ENCODE measurements at regions not wholly inside any gene's neighbourhood (a gene's known extent, or its start where the extent isn't known, plus 50 kb on each side); places are given as distances from the start of the nearest gene placed in this dataset.

GRCh38 chr7:155217634-155218033 lies 80.0 kb upstream of the INSIG1 start:
- no peak for DNase-seq

DNA sequence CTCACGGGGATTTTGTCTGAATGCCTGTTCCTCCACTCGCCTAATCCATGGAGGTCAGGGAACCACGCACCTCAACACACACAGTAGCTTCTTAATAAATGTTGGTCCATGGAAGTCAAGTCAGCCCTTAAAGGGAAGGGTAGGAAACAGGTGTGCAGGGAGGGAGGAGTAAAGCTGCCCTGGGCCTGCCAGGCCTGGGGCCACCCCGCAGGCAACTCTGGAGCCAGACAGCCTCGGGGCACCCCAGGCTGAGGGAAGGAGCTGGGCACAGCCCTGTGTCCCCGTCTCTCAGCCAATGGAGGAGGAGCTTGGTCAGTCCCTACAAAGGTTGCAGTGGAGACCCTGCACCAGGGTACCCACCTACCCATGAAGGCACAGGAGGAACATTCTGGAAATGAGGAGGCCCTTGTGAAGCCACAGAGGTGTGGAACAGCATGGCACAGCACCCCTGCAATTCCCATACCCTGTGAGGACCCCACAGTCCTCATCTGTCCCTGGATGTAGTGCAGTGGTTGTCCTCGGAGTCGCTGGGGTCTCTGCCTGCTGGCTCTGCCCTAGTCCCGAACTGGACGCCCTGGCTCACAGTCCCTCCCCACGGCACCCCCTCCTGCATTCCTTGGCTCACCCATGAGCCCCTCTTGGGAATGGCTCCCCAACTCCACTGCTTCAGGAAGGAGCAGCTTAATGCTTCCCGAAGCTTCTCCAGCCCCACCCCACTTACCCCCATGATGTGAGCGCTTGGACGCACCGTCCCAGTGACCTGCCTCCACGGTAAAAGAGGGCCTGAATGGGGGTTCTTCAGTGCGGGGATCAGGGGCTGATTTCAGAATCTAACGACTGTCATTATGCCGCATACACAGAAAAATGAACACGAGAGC lies 79.2 kb upstream of the INSIG1 start:
- DNase-seq = no peak

DNA sequence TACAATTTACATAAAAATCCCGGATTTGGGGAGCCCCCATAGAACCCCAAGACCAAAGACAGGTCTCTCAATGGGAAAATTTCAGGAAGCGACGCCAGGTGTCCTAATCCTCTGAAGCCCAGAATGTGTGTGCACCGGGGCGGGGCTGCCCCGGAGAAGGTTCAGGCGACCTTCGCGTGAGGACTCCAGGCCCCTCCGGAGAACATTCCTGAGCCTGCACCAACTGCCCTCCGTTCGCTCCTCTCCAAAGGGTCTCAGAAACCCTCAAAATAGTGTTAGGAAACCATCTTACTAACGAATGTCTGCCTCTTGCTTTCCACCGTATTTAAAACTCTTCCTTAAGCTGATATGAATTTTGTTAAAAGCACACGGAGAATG lies 78.5 kb upstream of the INSIG1 start:
- no peak for DNase-seq

DNA sequence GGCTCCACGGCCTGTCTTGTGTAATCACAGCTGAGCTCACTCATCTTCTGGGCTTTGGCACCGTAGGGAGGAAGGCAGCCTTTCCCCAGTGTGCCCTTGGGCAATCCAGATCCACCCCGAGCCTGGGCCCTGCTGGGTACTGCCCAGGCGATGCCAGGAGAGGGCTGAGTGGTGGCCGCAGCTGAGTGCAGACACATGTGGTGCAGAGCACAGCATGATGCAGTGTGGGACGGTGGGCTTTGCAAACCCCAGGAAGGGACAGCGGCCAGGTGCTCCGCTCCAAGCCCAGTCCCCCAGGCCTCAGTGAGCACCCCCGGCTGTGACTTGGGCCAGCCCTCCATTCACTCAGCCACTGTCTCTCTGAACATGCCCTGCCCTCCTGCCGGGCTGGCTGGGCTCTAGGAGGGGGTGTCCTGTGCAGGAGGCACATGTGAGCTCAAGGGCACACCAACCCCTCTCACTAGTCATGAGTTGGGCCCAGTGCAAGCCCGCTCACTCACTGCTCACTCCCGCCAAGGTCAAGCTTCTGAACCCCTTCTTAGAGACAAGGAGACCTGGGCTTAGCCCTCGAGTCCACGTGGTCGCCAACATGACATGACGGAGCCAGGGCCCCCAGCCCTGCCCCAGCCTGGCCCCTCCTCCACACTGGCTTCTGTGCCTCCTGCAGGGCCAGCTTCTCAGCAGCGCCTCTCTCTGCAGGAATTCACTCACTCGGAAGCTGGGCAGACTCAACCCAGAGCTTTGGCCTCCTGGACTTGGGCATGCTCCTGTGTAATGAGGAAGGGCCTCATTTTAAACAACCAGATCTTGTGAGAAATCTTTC lies 77.5 kb upstream of the INSIG1 start:
- no peak for DNase-seq

- no peak for DNase-seq
Measured at GRCh38 chr7:155220903-155221302, 76.8 kb upstream of the INSIG1 start.

GRCh38 chr7:155221547-155221946 lies 76.1 kb upstream of the INSIG1 start:
- no peak for DNase-seq

DNA sequence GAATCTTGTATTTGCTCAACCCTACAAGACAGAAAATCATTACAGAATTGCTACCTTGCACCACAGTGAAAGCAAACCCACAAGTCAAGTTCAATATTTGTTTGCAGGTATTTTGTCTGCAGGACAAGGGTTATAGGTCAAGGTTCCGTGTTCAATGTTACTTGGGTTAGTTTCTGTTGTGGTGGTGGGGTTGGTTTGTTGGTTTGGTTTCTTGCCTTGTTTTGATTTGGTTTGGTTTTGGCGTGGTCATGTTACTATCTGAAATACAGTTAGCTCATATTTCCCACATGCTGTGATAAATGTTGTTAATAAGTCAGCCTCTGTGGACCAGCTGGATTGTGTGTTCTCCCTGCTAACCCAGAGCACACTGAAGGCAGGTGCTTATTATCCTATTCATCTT lies 75.6 kb upstream of the INSIG1 start:
- DNase-seq = no peak

- no peak for DNase-seq
Measured at GRCh38 chr7:155222573-155222972, 75.1 kb upstream of the INSIG1 start.

DNA sequence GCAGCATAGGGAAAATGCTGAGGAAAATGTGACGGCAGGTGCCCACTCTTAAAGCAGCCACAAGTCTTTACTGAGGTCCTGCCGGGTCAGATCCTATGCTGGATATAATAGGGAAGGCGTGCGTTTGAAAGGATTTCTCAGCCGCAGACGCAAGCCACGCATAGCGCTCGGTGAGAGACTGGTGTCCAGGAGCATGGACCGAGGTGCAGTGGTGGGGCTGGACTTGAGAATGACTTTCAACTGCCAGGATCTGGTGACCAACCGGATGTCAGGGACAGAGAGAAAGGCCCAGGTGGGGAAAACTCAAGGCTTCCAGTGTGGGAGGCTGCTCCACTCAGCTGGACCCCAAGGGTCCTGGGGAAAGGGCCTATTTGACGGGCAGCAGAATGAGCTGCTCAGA lies 74.7 kb upstream of the INSIG1 start:
- DNase-seq = no peak

- no peak for DNase-seq
Measured at GRCh38 chr7:155223503-155223902, 74.2 kb upstream of the INSIG1 start.

DNA sequence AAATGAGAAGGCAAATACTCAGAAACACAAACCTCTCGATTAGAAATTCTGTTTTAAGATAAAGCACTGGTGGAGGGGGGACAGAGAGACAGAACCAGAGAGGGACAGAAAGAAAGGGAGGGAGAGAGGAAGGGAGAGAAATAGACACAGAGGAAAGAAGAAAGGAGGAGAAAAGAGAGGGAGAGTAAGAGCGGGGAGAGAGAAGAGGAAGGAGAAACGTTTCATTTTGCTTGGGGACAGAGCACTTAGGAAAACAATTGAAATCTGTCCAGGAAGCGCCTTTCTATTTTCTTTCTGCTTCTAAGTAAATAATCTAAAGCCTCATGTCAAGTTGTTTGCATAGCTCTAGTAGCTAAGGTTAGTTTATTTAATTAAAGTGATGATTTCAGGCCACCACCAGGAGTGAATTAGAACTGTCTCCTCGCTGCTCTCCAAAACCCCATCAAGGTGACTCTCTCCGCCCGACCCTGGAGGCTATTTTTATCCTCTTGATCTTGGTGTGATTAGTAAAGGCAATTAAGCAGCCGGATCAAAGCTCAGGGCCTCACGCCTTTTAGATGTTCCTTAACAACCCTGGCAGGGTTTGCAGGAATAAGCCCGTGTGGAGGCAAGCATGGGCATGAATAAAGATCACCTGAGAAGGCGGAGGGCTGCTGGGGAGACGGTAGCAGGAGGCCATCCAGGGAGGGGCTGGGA lies 73.4 kb upstream of the INSIG1 start:
- DNase-seq = no peak

GRCh38 chr7:155225095-155225494 lies 72.6 kb upstream of the INSIG1 start:
- no peak for DNase-seq

DNA sequence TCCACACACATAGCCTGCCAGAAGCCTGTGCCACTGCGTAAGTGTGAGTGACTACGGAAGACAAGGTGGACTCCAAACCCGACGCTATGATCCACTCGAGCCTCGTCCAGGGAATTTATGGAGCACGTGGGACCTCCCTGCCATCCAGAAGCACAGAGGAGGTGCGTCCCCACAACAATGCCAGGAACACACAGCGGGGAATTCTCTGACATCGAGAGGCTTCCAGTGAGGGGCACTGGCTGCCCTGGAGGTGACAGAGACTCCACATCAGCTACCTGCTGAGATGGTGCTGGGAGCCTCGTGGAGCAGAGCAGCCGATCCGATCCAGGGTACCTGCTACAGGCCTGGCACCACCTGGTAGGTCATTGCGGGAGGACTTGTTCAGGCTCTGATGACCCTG lies 72.2 kb upstream of the INSIG1 start:
- no peak for DNase-seq

GRCh38 chr7:155226261-155227003 lies 71.2 kb upstream of the INSIG1 start:
- no peak for DNase-seq

DNA sequence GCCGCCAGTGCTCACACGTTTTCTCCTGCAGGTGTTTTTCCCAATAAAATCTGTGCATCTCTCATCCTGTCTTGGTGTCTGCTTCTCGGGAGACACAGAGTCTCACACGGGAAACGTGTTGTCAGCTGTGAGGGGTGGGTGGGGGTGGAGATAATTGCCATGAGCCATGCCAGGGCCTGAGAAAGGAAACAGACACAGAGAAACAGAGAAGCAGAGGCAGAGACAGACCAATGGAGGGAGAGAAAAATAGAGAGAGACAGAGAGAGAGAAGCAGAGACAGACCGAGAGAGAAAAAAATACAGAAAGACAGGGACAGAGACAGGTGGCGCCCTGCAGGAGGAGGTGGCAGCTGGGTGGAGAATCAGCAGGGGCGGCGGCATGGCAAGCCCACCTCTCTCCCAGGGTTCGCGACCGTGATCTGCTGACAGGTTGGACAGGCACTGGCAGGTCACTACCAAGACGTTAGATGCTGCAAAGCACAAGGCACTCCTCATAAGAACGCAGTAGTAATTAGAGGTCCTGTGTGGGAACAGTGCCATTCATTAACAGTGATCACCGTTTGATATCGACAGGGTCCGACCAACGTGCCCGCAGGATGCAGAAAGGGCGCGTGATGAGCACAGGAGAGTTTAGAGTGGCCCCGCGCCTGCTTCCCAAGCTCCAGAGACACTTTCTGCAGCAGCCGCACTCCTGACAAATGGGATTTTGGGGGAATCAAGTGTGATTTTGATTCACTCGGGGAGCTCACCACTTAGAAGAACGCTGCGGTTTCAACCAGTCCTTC lies 70.5 kb upstream of the INSIG1 start:
- DNase-seq = no peak

DNA sequence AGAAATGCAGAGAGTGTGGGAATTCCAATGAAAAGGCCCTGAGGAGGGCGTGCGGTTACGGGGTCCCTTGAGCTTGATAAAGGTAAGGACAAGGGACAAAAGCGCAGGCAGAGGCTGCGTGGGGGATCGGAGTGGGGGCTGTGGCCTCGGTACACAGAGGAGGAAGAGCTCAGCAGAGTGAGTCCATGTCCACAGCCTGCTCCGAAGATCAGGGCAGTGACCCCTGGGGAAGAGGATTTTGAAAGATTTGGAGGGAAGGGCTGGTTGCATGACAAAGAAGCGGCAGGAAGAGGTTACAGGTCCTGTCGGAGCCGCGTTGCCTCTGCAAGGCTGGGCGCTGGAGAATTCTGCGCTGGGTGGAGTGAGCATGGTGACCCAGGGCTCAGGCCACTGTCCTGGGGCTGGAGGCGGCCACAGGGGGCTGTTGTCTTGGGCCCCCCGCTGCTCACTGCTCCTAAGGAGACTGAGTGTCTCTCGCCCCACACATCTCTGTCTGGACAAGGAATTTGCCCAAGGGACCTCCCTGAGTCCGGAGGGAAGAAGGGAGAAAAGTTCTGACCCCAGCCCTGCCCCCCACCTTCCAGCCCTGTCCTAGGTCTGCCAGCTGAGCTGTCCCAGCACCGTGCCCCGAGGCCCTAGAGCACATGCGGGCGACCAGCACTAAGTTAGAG lies 69.8 kb upstream of the INSIG1 start:
- no peak for DNase-seq

DNA sequence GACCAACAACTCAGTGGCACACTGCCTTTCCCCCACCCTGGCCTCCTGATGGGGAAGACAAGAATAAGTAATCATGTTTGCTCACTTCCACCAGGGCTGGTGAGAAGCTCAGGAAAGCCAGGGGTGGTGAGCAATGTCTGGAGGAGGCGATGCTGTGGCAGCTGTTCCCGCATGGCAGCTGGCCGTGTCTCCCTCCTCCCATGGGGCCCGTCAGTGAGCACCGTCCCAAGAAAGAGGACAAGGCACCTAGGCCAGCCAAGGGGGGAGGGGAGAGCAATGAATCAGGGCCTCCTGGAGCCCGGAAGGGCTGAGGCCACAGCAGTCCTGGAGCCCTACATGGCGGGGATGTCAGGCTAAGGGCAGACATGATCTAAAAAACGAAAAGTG lies 69.2 kb upstream of the INSIG1 start:
- DNase-seq = no peak

DNA sequence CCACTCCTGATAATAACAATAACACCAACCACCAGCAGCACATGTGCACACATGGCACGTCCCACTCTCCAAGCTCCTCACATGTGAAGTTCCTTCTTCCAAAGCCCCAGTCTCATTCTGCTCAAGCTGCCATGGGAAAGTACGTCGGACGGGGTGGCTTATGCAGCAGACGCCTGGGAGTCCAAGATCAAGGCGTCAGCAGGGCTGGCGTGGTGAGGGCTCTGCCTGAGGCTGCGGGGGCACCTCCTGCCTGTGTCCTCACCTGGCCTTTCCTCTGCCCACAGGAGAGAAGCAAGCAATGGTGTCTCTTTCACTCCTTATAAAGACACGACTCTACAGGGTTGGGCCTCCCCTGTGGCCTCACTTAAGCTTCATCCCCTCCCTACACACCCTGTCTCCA lies 68.8 kb upstream of the INSIG1 start:
- DNase-seq = no peak

DNA sequence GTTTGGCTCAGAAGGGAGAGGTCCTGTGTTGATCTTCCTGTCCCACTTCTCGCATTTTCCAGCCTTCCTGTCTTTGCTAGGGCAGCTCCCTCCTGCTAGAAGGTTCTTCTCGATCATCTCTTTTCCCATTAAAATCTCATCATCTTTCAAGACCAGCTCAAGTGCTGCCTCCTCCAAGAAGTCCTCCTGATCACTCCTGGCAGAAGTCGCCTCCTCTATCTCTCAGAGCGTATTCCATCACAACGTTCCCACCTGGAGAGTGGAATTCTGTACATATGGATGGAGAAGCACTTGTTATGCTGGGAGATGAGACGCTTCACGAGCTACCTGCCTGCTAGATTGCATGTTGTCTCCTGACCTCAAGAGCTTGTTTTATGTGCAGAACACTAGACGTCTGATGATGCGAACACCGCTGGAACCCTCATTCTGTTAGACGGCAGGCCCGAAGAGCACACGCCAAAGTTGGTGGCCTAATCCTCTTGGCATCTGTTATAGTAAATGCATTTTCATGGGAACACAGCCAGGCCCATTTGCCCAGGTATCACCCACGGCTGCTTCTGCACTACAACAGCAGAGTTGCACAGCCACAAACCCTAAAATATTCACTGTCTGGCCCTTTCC lies 68.0 kb upstream of the INSIG1 start:
- DNase-seq = no peak

DNA sequence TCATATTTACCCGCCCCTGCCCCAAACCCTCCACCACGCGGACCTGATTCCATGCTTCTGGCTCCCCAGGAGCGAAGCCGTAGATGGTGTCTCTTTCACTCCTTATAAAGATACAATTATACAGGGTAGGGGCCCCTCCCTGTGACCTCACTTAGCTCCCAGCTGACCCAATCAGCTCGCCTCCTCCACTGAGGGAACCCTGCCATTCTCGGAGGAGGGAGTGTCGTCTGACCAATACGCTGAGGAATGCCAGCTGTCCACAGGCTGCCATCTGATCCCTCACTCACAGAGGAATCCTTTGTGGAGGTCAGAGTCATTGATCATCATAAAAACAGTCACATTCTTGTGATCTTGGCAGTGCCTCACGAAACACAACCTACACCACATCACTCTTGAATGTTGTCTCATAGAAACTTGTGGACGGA lies 67.5 kb upstream of the INSIG1 start:
- DNase-seq = no peak

- no peak for DNase-seq
Measured at GRCh38 chr7:155231241-155231800, 66.4 kb upstream of the INSIG1 start.
